NCI-H510A treated with DMSO at 0.1 percent for 48 hours (cell line): ENCODE measurements at regions not wholly inside any gene's neighbourhood (a gene's known extent, or its start where the extent isn't known, plus 50 kb on each side); places are given as distances from the start of the nearest gene placed in this dataset.
"Not testable (repeated sequence)": the region's sequence is repeated elsewhere in the genome, so short reads cannot be mapped to it uniquely, and the experiment has no call there.

ENCODE experiments used
- DNase-seq: peaks from one replicate; lab custom pipeline; 2025; lab: John Stamatoyannopoulos, UW

DNA sequence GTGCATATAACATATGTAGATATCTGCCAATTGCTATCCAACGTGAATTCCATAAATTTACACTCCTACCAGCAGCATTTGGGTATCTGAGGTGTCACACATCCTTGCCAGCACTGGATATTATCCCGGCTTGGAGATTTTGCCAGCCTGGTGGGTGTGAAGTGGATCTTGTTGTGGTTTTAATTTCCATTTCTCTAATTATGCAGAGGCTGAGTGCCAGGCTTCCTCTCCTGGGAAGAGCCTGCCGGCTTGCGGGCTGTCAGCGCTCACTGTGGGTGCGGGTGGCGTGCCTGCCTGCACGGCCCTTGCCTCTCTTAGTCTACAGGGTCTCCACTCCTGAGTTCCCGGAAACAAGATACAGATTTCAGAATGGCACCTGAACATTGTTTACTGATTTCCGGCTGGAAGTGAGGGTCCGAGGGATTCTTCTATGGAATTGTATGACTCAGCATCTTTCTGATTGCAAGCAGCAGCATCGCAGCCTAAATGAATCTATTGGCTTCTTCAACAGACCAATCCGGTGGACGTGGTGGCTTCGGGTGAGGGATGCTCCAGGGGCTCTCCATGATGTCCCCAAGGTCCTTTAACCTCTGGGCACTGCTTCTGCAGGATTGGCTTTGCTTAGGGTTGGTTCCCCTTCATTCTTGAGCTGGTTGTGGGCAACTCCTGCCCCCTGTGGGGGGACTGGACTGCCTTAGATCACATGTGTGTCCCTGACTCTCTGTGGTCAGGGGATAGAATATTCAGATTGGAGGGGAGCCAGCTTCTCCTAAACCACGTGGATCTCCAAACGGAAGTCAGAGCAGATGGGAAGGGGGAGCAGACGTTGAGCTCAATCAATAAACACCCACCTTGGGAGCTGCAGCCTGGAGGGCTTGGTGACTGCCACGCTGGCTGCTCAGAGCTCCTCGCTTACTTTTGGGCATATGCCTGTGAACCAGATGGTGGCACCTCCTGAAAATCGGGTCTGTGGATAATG is 58.0 kb upstream of the LRPAP1 start:
- DNase-seq, result not testable (repeated sequence)

DNA sequence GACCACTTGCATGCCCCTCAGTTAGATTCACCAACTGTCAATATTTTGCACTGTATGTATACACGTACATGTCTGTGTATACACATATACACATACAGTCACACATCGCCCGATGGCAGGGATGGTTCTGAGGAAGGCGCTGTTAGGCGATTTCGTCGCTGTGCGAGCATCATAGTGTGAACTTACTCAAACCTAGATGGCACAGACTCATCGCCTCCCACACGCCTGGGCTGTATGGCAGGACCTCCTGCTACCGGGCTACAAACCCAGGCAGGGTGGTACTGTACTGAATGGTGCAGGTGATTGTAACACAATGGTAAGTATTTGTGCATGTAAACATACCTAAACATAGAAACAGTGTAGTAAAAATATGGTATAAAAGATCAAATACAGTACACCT is 57.2 kb upstream of the LRPAP1 start:
- DNase-seq, result not testable (repeated sequence)

DNA sequence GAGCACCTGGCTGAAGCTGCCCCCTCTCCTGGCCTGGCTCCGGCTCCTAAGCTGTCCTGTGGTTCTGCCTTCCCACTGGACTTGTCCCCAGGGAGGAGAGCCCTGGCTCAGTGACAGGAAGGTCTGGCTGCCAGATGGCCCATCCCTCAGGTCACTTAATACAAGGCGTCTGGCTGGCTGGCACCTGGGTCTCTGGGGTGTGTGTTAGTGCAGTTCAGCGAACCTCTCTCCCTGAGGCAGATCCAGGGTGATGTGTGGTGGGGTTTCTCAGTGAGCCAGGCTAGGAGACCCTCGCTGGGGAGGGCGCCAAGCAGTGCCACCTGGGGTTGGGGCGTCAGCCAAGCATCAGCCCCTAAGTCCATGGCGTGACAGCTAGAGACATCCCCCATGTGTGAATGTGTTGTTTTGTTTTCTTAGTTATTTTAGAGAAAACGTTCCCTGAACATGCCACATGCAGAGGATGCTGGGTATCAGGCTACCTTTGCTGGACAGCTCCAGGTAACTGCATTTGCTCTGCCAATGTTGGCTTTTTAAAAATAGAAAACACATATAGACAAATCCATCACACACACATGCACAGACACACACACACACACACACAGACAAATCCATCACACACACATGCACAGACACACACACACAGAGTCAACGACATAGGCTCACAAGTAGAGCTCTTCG is 56.4 kb upstream of the LRPAP1 start:
- not testable (repeated sequence) for DNase-seq

DNA sequence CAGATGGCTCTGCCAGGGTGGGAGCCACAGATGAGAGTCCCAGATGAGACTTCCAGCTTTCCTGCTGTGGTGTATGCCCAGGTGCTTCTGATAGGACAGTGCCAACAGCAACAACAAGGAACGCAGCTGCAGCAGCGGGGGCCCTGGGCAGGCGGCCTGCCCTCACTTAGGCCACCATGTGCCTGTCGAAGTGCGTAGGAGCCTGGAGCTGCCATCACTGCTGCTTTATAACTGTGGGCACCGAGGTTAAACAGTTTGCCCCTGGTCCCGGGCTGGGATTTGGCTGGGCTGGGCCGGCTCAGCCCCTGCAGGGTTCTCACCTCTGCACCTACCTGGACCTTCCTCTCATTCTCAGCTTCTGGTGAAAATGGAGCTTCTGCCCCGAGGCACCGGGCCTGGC is 54.4 kb upstream of the LRPAP1 start:
- DNase-seq, result not testable (repeated sequence)

DNA sequence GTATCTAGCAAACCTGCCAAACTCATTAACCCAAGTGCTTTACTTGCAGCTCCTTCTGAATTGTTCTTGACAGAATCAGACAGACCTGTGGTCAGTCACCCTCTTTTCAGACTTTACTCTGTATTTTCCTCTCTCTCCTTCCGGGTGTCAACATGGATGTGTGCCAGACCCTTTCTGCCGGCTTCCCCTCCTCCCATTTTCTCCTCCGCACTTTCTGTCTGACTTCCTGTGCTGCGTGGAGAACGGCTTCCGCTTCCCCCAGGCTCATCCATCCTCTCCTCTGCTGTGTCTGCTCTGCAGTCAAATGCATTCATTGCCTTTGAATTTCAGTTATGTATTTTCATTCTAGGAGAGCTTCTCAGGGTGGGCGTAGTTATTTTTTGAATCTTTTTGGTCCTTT is 53.3 kb upstream of the LRPAP1 start:
- DNase-seq, result not testable (repeated sequence)

DNA sequence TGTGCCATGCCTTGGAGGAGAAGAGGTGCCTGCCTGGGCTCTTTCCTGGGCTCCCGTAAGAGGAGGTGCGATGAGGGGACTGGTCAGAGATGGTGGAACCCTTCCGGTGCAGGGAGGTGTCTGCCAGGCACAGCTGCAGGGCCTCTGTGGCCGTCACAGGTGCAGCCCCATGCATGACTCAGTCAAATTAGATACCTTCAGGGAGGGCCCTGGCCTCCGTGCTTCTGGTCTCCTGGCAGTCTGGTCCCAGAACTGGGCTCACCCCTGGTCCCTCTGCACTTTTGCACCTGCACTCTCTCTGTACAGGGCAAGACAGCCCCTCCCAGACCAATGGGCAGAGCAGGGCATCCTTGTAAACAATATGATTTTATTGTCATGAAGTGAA is 49.9 kb upstream of the LRPAP1 start:
- DNase-seq, result no peak
